NCI-H446 treated with DMSO at 0.1 percent for 48 hours (cell line): ENCODE measurements at regions not wholly inside any gene's neighbourhood (a gene's known extent, or its start where the extent isn't known, plus 50 kb on each side); places are given as distances from the start of the nearest gene placed in this dataset.
A peak's percentile ranks its signal among the peaks of the same experiment; 100 is the strongest.
"Not testable (repeated sequence)": the region's sequence is repeated elsewhere in the genome, so short reads cannot be mapped to it uniquely, and the experiment has no call there.

ENCODE experiments used
- DNase-seq: peaks from one replicate; lab custom pipeline; 2025; lab: John Stamatoyannopoulos, UW

DNA sequence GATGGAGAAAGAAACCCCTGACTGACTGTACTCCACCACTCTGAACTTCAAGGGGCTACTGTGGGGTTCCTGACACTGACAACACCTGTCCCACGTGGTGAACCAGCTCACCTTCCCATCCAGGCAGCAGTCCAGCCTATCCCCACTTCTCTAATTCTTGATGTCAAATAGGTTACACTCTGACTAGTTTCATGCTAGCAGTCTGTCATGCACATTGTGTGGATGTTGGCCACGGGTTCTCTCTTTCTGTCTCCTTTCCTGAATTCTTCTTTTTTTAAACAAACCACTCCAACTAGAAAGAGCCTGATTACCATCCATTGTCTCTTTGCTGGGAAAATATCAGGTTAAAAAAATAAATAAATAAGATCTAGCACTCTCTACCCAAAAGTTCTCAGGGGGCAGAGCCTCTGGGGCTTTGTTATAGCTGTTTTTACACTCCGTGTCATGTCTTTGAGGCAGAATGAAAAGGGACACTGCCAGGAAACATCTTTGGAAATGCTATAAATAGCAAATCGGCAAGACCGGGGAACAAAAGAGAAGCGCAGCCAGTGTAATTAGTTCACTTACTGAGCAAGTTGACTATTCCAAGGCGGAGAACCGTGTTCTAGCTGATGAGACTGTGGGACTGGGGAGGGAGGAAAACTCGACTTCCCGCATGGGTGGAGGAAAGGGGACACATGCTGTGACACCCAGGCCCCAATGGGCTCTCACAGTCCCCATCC lies 356.1 kb downstream of the OMA1 start:
- no peak for DNase-seq

DNA sequence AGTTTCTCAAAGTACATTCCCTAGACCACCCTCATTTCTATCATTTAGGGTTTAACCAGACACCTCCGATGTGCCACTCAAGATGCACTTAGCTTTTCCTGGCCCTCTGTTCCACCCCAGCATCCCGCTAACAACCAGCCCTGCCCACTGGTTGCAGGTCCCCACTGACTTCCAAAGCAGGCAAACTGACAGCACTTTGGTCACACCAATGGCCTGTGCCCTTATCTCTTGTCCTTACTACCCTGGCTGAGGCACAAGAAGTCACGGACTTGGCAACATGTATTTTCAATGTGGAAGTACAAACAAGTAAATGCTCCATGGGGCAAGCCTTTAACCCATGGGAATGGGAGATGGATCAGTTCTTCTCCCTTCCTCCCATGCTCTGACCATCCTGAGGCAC lies 357.1 kb downstream of the OMA1 start:
- no peak for DNase-seq

DNA sequence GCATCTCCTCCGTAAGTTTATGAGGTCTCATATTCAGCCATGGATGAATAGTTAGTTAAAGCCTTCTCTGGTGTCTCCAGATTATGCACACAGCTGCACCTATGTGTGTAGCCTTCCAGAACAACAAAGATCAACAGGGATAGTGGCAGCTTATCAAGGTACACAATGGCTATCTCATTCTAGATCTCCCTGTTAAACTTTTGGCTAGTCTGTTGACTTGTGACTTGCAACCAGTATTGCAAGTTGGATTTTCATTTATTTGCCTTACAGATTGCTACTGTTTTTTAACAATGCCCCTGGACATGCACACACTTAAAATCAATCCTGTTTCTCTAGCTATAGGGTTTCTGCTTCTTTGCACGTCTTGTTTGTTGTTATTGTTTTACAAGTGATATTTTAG lies 363.2 kb downstream of the OMA1 start:
- no peak for DNase-seq

DNA sequence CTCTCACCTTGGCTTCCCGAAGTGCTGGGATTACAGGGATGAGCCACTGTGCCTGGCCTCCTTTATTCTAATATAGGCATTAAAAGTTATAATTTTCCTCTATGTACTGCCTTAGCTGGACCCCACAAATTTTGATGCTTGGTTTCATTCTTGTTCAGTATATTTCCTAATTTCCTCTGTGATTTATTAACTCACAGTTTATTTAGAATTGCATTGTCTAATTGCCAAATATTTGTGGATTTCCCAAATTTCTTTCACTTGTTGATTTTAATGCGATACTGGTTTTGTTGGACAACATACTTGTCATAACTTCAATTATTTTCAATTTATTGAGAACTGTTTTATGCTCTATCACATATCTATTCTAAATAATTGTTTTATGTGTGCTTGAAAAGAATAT lies 366.0 kb downstream of the OMA1 start:
- DNase-seq, result no peak

DNA sequence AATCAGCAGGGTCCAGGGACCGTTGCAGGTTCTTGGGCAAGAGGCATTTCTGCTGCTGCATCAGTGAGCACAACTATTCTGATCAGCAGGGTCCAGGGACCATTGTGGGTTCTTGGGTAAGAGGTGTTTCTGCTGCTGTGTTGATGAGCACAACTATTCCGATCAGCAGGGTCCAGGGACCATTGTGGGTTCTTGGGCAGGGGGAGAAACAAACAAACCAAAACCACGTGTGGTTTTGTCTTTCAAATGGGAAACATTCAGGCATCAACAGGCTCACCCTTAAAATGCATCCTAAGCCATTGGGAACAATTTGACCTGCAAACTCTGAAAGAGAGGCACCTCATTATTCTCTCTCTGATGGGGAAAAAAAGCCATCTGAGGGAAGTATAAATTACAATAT lies 377.4 kb downstream of the OMA1 start:
- DNase-seq, result not testable (repeated sequence)

DNA sequence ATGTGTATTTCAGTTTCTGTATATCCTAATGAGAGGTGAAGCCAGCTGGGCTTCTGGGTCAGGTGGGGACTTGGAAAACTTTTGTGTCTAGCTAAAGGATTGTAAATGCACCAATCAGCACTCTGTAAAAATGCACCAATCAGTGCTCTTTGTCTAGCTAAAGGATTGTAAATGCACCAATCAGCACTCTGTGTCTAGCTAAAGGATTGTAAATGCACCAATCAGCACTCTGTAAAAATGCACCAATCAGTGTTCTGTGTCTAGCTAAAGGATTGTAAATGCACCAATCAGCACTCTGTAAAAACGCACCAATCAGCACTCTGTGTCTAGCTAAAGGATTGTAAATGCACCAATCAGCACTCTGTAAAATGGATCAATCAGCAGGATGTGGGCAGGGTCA lies 379.4 kb downstream of the OMA1 start:
- DNase-seq, result not testable (repeated sequence)

DNA sequence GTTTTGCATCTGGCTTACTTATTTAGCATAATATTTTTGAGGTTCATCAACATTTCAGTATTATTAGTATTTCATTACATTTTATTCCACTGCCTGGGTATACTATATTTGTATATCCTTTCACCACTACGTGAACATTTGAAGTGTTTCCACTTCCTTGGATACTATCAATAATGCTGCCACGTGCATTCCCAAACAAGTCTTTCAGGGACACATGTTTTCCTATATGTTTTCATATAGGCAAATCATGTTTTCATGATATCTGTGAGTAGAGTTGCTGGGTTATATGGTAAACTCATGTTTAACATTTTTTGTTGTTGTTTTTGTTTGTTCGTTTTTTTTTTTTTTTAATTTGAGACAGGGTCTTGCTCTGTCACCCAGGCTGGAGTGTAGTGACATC lies 380.1 kb downstream of the OMA1 start:
- no peak for DNase-seq

DNA sequence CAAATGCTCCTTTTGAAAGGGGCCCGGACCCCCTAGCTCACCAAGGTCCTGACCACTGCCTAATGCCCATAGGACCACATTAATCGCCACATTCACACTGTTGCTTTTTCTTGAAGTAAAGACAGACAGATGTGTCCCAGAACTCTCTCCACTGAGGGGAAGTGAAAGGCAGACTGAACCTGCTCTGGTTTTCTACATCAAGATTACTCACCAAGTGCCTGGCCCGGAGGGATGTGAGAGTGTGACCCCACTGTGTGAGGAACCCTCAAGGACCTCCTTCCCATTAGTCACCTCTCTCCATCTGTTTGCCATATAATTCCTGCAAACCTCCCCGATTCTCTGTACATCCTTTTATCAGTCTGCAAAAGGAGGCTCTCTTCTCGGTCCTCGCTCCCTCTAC lies 381.5 kb downstream of the OMA1 start:
- no peak for DNase-seq

DNA sequence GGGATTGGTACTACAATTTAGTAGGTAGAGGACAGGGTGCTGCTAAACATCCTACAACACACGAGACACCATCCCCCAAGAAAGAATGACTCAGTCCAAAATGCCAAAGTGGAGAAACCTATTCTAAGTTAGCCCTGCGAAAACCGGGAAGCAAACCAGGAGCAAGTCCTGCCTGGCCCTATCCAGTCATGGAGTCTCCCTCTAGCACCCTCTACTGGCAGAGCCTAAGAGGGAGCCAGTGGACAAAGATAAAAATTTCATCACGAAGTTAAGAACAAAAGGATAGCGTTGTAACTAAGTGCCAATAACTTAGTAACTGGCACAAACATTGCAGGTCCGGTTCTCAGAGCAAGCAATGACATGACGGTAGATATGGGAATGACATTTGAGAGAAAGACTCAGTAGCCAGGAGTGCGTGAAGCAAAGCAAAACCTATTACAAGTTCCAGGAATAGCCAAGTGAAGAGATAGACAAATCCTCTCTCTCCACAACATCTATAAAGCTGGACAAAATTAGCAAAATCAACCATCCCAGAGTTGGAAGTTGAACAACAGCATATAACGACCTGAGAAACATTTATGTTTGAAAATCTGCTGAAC lies 383.5 kb downstream of the OMA1 start:
- DNase-seq, result peak; percentile 11

DNA sequence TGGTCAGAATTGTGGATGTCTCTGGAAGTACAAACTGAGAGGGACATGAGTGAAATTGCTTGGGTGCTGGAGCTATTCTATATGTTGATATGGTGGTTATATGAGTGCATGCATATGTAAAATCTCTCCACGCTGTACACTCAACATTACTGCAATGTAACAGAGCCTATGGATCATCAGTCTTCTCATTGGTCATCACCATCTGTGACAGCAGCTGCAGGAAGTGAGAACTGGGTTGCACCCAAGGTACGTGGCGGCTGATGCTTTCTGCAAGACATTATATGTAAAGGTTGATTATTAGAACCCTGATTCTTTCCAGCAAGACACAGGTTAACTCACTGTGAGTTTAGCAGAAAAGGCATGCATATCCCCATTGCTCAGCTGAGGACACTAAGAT lies 387.1 kb downstream of the OMA1 start:
- DNase-seq, result no peak

DNA sequence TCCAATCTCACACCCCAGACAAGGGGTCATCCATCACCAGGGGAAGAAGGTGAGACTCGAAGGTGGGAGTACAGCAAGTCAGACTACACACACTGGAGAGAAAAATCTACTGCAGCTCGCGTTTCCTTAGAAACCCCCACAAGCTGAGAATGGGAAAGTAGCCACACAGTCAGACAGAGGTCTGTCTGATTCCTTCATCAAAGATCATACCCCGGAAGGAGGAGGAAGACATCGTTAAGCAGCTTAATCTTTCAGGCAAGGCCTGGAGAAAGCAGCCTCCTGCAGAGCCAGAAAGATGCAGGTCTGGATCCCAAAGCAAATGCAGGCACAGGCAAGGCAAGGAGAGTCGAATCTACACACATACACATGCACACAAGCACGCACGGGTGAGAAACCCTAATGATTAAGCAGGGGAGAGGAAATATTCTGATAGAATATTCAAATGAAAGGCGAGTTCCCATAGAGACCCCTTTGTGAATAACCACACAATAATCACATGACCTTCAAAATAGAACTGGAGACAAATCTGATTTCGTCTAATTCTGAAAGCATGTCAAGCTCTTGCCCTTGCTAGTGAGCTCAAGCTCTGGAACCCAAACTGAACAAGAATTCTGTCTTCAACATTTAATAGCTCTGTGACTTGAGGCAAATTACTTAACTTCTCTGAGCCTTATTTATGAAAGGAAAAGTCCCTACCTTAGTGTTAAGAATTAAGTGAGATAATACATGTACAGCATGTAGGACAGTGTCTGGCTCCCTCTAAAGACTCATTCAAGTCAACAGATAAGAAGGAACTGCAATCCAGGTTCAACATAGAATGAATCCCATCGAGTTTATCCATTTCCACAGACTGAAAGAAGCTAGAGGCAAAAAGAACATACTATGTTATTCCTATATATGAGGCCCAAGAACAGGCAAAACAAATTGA lies 387.8 kb downstream of the OMA1 start:
- DNase-seq, result no peak

DNA sequence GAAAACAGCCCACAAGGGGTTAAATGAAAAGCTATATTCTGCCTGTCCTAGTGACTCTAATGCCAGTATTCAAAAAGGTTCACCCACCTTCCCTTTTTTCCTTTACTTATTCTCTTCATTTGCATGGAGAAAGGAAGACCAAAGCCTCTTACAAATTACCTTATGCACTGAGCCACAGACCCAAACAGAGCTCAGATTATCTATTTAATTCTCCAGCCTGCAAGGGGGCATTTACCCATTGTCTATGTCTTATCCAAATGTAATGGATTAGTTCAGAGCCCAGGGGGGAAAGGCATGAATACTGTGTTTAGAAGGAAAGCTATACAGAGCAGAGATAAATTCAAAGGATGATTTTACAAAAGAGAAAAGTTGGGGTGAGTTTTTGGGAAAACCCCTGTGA lies 388.5 kb downstream of the OMA1 start:
- no peak for DNase-seq

DNA sequence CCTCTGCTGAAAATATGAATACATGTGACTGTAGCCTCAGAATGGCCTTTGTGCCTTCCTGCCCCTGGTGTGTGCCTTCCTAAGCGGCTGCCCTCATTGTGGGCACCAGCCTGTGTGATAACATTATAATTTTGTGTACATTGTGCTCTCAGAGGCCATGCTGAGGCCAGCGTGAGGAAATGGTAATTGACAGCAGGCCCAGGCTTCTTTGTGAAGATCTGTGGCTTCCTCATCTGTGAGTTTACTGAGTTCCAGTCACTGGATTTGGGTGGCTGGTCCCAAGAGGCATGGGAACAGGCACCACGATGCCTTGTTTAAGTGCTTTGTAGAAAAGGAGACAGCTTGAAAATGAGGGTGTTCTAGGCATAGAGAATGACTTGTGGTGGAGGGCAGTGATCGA lies 389.3 kb downstream of the OMA1 start:
- no peak for DNase-seq

DNA sequence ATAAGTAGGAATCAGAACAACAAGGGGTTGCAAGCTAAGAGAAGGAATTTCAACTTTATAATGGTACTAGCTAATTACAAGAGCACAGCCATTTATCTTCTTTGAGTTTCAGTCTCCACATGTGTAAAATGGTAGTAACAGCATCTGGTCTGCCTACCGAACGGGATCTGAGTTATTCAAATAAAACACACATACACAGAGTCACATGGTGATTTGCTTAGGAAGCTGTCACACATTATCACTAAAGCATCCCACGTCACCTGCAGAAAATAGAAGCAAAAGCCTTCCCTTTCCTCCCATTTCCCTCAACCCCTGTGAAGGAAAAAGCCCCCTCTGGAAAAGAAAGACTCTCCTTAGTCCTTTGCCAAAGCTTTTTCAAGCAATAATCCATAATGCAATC lies 389.7 kb downstream of the OMA1 start:
- no peak for DNase-seq

DNA sequence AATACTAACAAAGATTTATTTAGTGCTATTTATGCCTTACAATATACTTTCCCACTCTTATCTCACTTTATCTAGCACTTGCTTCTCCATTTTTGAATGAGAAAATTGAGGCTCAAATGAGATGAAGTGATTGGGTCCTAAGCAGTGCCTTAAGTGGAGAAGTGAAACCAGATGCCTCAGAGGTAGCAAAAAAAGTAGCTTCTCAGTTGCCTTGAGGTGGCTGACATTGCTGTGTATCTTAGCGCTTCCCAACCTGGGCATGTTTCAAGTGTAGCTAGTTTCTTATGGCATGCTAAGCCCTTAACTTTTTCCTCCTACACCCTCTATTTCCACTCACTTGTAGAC lies 390.4 kb downstream of the OMA1 start:
- DNase-seq, result no peak

DNA sequence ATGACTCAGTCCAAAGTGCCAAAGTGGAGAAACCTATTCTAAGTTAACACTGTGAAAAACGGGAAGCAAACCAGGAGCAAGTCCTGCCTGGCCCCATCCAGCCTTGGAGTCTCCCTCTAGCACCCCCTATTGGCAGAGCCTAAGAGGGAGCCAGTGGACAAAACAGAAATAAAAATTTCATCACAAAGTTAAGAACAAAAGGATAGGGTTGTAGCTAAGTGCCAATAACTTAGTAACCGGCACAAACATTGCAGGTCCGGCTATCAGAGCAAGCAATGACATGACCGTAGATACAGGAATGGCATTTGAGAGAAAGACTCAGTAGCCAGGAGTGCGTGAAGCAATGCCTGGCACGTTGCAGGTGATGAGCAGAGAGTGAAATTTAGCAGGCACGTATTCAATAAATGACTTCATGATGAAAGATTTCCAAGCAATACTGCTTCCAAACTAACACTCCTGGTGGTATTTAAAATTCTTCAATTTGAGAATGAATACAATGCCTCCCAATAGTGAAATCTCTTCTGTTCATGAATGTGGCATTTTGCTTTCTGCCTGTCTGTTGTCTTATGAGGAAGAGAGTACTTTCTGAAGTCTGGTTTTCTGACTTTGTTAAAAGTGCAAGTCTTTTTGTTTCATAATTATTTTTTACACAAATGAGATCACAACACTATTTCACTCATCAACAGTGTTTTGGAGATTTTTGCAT lies 391.0 kb downstream of the OMA1 start:
- no peak for DNase-seq

DNA sequence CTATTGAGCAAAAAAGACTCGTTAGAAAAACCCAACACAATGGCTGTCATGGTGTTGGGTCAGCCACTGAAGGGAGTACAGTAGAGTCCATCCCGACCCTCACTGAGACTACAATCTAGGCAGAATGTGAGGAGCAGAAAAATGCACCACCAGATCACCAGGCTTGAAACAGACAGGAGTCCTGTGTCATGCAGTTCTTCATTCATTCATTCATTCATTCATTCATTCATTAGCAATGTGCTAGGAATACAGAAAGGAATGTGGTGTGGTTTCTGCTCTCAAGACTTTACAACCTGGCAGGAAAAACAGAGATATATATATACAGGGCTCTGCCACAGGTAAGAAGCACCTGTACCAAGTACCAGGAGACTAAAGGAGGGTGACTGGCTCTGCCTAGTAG lies 392.3 kb downstream of the OMA1 start:
- no peak for DNase-seq

DNA sequence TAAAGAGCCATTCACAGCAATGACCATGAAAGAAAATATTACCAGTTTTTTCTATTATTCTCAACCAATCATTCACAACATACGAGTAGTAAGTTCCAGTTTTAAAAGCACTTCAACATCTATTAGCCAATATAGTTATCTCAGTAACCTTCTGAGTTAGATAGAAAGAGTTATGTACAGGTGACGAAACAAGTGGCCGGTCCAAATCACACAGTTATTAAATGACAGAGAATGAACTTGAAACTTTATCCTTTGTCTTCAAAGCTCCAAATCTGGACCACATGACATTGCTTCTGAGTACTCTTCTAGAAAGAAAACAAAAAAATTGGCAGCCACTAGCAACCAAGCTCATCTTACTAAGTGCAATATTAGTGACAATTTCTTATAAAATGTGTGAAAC lies 393.8 kb downstream of the OMA1 start:
- no peak for DNase-seq

DNA sequence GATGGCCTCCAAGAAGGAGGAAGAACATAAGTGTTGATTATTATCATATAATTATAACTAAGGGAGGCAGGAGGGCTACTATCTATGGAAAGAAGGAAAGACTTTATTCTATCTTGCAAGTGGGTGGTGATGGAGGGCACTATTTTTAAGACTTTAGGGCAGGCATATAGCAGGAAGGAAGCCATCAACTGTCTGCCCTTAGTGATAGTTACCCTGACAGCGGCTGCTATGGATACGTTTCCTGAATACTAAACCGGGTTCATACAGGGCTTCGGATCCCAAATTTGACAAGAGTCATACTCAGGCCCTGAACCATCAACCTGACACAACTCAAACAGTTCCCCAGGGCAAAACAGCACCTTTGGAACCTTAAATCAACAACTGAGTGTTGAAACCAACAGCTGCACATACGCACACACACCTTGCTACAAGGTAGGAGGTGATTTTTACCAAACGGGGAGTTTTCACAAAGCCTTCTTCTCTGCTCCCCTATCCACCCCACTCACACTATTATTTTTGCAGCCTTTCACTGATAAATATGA lies 397.2 kb downstream of the OMA1 start:
- no peak for DNase-seq

DNA sequence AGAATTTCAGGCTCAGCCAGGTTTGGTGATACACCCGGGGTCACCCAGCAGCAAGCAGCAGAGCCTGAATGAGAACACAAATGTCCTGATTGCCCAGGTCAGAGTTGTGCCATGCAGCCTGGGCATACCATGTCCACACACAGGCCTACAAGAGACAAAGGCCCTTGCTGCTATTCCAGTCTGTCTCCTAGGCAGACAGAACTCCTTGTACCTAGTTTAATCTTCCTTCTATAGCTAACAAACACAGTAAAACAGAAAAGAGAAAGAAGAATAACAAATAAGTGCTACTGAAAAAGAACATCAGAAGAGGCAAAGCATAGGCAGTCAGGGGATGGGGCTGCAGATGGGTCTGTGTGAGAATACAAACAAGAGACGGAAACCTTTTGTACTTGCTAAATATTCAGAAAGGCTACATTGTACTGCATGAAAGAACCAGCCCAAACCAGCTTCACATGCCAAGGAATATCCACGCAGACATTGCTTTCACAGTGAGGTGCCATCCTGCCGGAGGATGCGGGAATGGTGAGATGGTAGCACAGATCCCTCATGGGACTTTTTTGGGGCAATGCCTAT lies 401.7 kb downstream of the OMA1 start:
- DNase-seq, result no peak

DNA sequence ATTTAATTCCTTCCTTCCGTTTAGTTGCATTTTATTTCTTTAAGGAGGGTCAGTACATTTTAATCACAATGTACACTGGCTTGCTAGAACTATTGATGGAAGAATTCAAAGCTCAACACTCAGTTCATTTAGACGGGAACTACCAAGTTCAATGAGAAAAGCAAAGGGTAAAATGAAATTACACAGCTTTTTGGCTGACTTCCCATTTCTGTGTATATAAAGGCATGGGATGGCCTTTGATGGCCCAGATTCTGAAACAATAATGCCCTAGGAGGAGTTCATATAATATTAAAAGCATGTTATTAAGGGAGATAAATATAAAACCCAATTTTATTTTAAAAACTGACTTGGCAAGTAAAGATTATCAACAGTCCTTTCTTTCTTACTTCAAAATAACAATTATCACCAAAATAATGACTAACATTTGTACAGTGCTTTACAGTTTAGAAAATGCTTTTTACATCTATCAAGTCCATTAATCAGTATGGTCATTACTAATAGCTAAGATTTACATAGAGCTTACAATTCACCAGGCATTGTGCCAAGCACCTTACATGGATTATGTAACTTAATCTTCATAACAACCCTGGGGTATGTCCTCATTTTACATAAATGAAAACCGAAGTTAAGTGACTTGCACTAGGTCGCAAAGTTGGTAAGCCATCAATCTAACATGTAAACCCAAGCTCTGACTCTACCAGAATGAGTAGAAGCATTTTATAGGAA lies 402.4 kb downstream of the OMA1 start:
- no peak for DNase-seq
